ENCODE measurements at regions not wholly inside any gene's neighbourhood (a gene's known extent, or its start where the extent isn't known, plus 50 kb on each side); places are given as distances from the start of the nearest gene placed in this dataset.
"Not testable (repeated sequence)": the region's sequence is repeated elsewhere in the genome, so short reads cannot be mapped to it uniquely, and the experiment has no call there.

GRCh38 chr13:74560325-74560724 lies 426.1 kb upstream of the KLF12 start:
- DNase-seq: no peak

GRCh38 chr13:74557870-74558269 lies 423.7 kb upstream of the KLF12 start:
- no peak for DNase-seq

GRCh38 chr13:74555651-74556420 lies 421.6 kb upstream of the KLF12 start:
- DNase-seq: no peak

- no peak for DNase-seq
Observed at GRCh38 chr13:74555276-74555625, 421.0 kb upstream of the KLF12 start.

GRCh38 chr13:74554569-74555275 lies 420.5 kb upstream of the KLF12 start:
- DNase-seq: no peak

GRCh38 chr13:74550039-74550438 lies 415.8 kb upstream of the KLF12 start:
- no peak for DNase-seq

- not testable (repeated sequence) for DNase-seq
Observed at GRCh38 chr13:74536649-74537048, 402.4 kb upstream of the KLF12 start.

GRCh38 chr13:74533226-74533625 lies 399.0 kb upstream of the KLF12 start:
- DNase-seq: no peak

GRCh38 chr13:74530011-74530410 lies 395.8 kb upstream of the KLF12 start:
- no peak for DNase-seq

- DNase-seq: no peak
Observed at GRCh38 chr13:74528734-74529513, 394.7 kb upstream of the KLF12 start.

GRCh38 chr13:74523057-74523456 lies 388.9 kb upstream of the KLF12 start:
- DNase-seq: no peak

- no peak for DNase-seq
Observed at GRCh38 chr13:74511523-74511922, 377.3 kb upstream of the KLF12 start.

GRCh38 chr13:74487091-74487722 lies 353.0 kb upstream of the KLF12 start:
- no peak for DNase-seq

- no peak for DNase-seq
Observed at GRCh38 chr13:74485757-74486156, 351.6 kb upstream of the KLF12 start.

- DNase-seq: no peak
Observed at GRCh38 chr13:74479124-74479523, 344.9 kb upstream of the KLF12 start.

- DNase-seq: no peak
Observed at GRCh38 chr13:74476788-74477187, 342.6 kb upstream of the KLF12 start.

- no peak for DNase-seq
Observed at GRCh38 chr13:74476365-74476764, 342.2 kb upstream of the KLF12 start.

- no peak for DNase-seq
Observed at GRCh38 chr13:74466864-74467263, 332.7 kb upstream of the KLF12 start.

GRCh38 chr13:74466020-74466419 lies 331.8 kb upstream of the KLF12 start:
- DNase-seq: no peak

- DNase-seq: no peak
Observed at GRCh38 chr13:74465271-74465670, 331.1 kb upstream of the KLF12 start.

GRCh38 chr13:74464670-74465069 lies 330.5 kb upstream of the KLF12 start:
- DNase-seq: no peak

GRCh38 chr13:74461011-74461410 lies 326.8 kb upstream of the KLF12 start:
- no peak for DNase-seq

GRCh38 chr13:74452881-74453280 lies 318.7 kb upstream of the KLF12 start:
- no peak for DNase-seq

Data from NCI-H748 treated with DMSO at 0.1 percent for 48 hours (cell line).